ENCODE measurements at regions not wholly inside any gene's neighbourhood (a gene's known extent, or its start where the extent isn't known, plus 50 kb on each side); places are given as distances from the start of the nearest gene placed in this dataset.
"Not testable (repeated sequence)": the region's sequence is repeated elsewhere in the genome, so short reads cannot be mapped to it uniquely, and the experiment has no call there.

DNA sequence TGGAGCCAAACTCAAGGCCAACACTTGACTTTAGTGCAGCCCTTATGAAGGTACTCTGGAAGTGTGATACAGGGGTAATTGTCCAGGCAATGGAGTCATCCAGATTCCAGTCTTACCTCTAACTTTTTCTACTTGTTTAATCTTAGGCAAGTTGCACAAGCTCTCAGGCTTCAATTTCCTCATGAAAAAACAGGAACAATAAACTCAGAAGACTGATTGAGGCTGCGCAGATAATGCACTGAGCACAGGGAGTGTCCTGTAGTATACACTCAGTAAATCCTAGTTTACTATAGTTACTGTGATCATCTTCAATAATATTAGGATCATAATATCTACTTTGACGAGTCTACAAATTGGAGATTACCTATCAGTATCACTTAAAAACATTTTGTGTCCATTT, 127.5 kb upstream of the SMLR1 start:
- in situ Hi-C loops (cut with MboI; ENCODE audit: low sequenced_read_pairs) = loop anchor here (25.0 kb wide), 1 partner anchor 387 kb away; no protein-coding TSS in a partner anchor
- Histone ChIP-seq H3K4me3 (no peak overlapping the region), H3K27me3 (ENCODE audit: low read depth) (no peaks in the 10 kb centered on the region), H3K36me3 (replicated peaks) (no peaks in the 10 kb centered on the region), H3K4me1 (peaks cover 1% of the 10 kb centered on the region; the same call in 1 of the 2 replicates), H3K9me3 (no peaks in the 10 kb centered on the region)
- no peak for DNase-seq (ENCODE audit: low spot score in 2 of 2)

DNA sequence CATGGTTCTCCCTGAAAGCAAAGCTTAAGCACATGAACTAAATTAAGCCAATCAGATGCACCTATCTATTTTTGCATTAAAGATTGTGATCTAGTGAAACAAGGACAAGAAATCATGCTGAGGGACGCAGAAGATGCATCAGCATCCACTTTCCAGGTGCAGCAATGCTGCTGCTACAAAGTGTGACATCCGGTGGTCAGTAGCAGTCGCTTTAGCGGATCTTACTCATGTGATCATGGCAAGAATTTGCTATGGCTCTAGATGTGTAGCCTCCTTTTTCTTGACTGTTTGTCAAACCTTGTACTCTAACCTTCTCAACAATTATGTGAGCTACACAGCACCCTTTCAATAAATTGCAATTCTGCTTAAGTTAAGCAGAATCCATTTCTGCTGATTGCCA, 126.8 kb upstream of the SMLR1 start:
- H3K27me3 ChIP-seq (ENCODE audit: low read depth) = no peaks in the 10 kb centered on the region
- in situ Hi-C loops (cut with MboI; ENCODE audit: low sequenced_read_pairs) = loop anchor here (25.0 kb wide), 1 partner anchor 388 kb away; no protein-coding TSS in a partner anchor
- no peaks in the 10 kb centered on the region for H3K9me3 ChIP-seq
- DNase-seq (ENCODE audit: low spot score in 2 of 2) = no peak
- no peak overlapping the region for H3K4me3 ChIP-seq
- H3K36me3 ChIP-seq (replicated peaks) = no peaks in the 10 kb centered on the region
- no peaks in the 10 kb centered on the region for H3K4me1 ChIP-seq

DNA sequence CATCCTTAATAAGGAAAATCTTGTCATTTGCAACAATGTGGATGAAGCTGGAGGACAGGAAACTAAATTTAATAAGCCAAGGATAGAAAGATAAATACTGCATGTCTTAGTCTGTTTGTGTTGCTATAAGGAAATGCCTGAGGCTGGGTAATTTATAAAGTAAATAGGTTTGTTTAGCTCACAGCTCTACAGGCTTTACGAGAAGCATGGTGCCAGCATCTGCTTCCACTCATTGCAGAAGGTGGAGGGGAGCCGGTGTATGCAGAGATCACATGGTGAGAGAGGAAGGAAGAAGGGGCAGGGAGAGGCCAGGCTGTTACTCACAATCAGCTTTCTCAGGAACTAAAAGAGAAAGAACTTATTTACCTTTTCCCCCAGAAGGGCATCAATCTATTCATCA, 118.9 kb upstream of the SMLR1 start:
- DNase-seq (ENCODE audit: low spot score in 2 of 2) = no peak
- Histone ChIP-seq H3K9me3 (no peaks in the 10 kb centered on the region), H3K4me3 (no peak overlapping the region), H3K27me3 (ENCODE audit: low read depth) (no peaks in the 10 kb centered on the region), H3K36me3 (replicated peaks) (no peaks in the 10 kb centered on the region), H3K4me1 (no peaks in the 10 kb centered on the region)
- in situ Hi-C loops (cut with MboI; ENCODE audit: low sequenced_read_pairs) = loop anchor here (25.0 kb wide), 1 partner anchor 396 kb away; no protein-coding TSS in a partner anchor

DNA sequence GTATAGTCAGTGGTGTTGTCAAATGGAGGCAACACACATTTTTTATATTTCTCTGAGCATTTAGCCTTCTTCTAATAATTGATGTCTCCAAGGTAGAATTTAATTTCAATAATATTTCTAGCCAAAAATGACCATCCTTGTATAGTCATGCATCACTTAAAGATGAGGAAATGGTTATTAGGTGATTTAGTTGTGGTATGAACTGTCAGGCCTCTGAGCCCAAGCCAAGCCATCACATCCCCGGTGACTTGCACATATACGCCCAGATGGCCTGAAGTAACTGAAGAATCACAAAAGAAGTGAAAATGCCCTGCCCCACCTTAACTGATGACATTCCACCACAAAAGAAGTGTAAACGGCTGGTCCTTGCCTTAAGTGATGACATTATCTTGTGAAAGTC, 115.6 kb upstream of the SMLR1 start:
- not testable (repeated sequence) for DNase-seq (ENCODE audit: low spot score in 2 of 2); H3K9me3 ChIP-seq; H3K4me3 ChIP-seq; H3K4me1 ChIP-seq; H3K36me3 ChIP-seq (replicated peaks); H3K27me3 ChIP-seq (ENCODE audit: low read depth)
- in situ Hi-C loops (cut with MboI; ENCODE audit: low sequenced_read_pairs) = loop anchor here (25.0 kb wide), 1 partner anchor 399 kb away; no protein-coding TSS in a partner anchor

DNA sequence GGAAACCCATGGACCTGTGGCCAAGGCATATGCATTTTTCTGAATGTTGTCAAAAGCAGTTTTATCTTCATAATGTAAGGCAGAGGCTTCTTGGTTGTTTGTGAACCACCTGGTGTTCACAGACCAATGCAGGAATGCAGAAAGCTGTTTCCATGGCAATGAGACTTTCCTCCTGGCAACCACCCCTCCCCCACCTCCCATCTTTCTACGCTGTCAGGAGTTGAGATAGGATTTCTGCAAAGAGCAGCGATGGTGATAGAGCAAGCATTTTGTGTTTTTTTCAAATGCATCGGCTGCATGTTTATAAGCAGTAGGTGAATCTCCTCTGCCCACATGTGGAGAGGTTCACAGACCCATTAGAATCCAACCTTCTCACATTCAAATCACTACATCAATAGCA, 114.1 kb upstream of the SMLR1 start:
- in situ Hi-C loops (cut with MboI; ENCODE audit: low sequenced_read_pairs) = loop anchor here (25.0 kb wide), 1 partner anchor 401 kb away; no protein-coding TSS in a partner anchor
- Histone ChIP-seq H3K36me3 (replicated peaks) (no peaks in the 10 kb centered on the region), H3K9me3 (no peaks in the 10 kb centered on the region), H3K4me1 (no peaks in the 10 kb centered on the region), H3K4me3 (no peak overlapping the region), H3K27me3 (ENCODE audit: low read depth) (no peaks in the 10 kb centered on the region)
- DNase-seq (ENCODE audit: low spot score in 2 of 2) = no peak

DNA sequence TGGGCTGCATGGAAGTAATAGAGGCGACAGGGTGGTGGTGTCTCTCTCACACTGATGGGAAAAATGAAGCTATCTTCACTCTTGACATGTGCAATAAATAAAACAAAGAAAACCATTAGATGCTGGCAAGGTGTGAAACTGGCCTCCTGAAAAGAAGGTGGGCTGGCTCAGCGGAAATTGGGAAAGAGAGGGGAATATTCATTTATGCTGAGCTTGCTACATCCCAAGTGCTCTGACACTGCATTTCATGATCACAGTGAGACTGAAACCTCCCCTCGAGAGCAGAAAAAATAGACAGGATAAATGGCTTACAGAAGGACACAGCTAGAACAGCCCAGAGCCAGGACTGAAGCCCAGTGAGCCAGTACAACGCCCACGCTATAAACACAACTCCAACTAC, 112.1 kb upstream of the SMLR1 start:
- no peak for DNase-seq (ENCODE audit: low spot score in 2 of 2)
- Histone ChIP-seq H3K27me3 (ENCODE audit: low read depth) (no peaks in the 10 kb centered on the region), H3K9me3 (no peaks in the 10 kb centered on the region), H3K4me1 (no peaks in the 10 kb centered on the region), H3K36me3 (replicated peaks) (no peaks in the 10 kb centered on the region), H3K4me3 (no peak overlapping the region)
- in situ Hi-C loops (cut with MboI; ENCODE audit: low sequenced_read_pairs) = loop anchor here (25.0 kb wide), 1 partner anchor 403 kb away; no protein-coding TSS in a partner anchor

DNA sequence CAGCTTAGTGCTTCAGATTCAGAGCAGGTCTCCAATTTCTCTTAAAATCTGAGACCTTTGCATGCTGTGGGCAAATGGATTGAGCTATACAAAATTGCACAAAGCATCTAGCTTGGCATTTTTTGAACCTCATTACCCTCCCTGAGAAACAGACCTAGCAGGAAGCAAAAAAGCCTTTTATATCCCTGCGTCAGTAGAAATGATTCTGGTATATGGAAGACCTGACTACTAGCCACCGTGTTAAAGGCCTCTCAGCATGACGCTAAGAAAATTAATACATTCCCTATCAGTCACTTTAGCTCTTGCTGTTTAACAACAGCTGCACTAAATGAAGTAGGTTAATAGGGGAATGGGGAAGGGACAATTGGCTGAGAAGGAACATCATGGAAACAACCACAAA, 110.7 kb upstream of the SMLR1 start:
- H3K36me3 ChIP-seq (replicated peaks) = no peaks in the 10 kb centered on the region
- H3K27me3 ChIP-seq (ENCODE audit: low read depth) = no peaks in the 10 kb centered on the region
- in situ Hi-C loops (cut with MboI; ENCODE audit: low sequenced_read_pairs) = loop anchor here (25.0 kb wide), 1 partner anchor 404 kb away; no protein-coding TSS in a partner anchor
- no peaks in the 10 kb centered on the region for H3K9me3 ChIP-seq
- no peaks in the 10 kb centered on the region for H3K4me1 ChIP-seq
- DNase-seq (ENCODE audit: low spot score in 2 of 2) = no peak
- no peak overlapping the region for H3K4me3 ChIP-seq

DNA sequence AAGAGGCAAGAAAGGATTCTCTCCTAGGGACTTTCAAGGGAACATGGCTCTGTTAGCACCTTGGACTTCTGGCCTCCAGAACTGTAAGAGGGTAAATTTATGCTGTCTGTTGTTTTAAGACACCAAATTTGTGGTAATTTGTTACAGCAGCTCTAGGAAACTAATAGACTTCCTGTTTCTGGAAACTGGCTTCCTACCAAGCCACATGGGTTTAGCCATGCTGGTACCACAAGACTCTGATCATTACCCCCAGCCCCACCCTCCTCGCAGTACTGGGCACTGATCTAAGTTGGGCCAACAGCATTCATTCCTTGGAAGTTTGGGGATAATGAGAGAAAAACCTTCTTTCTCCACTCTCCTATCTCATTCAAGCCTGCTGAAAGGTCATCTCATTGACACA, 109.5 kb upstream of the SMLR1 start:
- Histone ChIP-seq H3K4me3 (no peak overlapping the region), H3K9me3 (no peaks in the 10 kb centered on the region), H3K4me1 (no peaks in the 10 kb centered on the region), H3K27me3 (ENCODE audit: low read depth) (no peaks in the 10 kb centered on the region), H3K36me3 (replicated peaks) (no peaks in the 10 kb centered on the region)
- no peak for DNase-seq (ENCODE audit: low spot score in 2 of 2)
- in situ Hi-C loops (cut with MboI; ENCODE audit: low sequenced_read_pairs) = loop anchor here (25.0 kb wide), 1 partner anchor 405 kb away; no protein-coding TSS in a partner anchor

DNA sequence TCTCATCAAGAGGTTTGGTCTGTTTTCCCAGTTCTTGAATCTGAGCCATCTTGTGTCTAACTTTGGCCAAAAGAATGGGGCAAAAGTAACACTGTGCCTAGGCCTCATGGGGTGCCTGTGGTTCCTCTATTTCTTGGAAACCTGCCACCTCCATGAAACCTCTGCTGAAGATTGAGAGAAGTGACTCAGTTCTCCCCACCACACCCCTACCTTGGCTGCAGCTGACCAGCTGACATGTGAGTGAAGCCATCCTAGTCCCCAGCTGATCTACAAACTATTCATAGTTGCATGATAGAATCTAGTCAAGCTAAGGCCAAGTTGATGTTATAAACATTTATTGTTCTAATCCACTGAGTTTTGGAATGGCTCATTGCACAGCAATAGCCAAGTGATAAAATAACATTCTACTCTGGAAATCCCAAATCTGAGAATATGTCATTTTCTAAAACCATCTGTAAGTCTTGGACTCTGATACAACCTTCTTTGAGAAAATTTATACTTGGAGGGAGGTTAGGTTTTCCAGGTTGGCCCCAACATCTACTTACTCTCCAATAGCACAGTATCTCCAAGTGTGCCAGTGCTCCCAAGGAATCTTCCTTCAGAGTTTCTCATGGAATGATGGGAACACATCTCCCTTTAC, 107.0 kb upstream of the SMLR1 start:
- in situ Hi-C loops (cut with MboI; ENCODE audit: low sequenced_read_pairs) = loop anchor here (25.0 kb wide), 1 partner anchor 408 kb away; no protein-coding TSS in a partner anchor
- Histone ChIP-seq H3K4me1 (no peaks in the 10 kb centered on the region), H3K27me3 (ENCODE audit: low read depth) (no peaks in the 10 kb centered on the region), H3K36me3 (replicated peaks) (no peaks in the 10 kb centered on the region), H3K9me3 (no peaks in the 10 kb centered on the region), H3K4me3 (no peak overlapping the region)
- DNase-seq (ENCODE audit: low spot score in 2 of 2) = no peak

DNA sequence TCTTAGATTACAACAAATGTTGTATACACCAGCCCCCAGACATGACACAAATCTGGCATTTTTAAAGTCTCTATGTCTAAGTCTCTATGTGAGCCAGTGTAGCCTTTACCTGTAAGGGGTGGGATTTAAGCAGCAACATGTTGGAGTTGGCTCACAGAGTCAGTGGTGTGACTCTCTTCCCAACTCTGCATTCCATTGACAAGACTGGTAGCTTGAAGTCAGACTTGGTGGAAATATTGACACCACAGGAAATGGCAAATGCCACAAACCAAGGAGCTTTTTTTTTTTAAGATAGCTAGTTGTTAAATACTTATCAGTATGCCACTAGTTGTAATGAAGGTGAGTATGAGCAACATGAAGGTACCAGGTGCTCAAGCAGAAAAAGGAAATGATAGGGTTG, 103.1 kb upstream of the SMLR1 start:
- Histone ChIP-seq H3K9me3 (peaks cover 3% of the 10 kb centered on the region; the same call in 1 of the 2 replicates), H3K4me3 (no peak overlapping the region), H3K27me3 (ENCODE audit: low read depth) (no peaks in the 10 kb centered on the region), H3K36me3 (replicated peaks) (no peaks in the 10 kb centered on the region), H3K4me1 (no peaks in the 10 kb centered on the region)
- in situ Hi-C loops (cut with MboI; ENCODE audit: low sequenced_read_pairs) = loop anchor here (25.0 kb wide), 1 partner anchor 412 kb away; no protein-coding TSS in a partner anchor
- no peak for DNase-seq (ENCODE audit: low spot score in 2 of 2)

DNA sequence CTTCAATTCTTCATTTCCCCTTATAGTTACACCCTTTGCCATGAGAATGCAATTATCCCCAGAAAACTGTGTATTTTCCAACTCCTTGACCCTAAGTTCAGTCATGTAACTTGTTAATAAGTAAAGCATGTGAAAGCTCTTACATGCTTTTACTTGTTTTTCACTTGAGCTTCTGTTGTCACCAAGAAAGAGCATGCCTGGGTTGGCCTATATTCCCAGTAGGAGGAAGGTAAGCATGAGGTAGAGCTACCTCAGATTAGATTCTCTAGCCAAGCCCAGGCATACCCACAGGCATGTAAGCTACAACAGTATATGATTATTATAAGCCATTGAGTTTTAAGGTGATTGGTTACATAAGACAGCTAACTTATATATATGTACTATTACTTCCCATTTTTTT, 101.7 kb upstream of the SMLR1 start:
- no peaks in the 10 kb centered on the region for H3K27me3 ChIP-seq (ENCODE audit: low read depth)
- DNase-seq (ENCODE audit: low spot score in 2 of 2) = no peak
- peaks cover 3% of the 10 kb centered on the region; the same call in 1 of the 2 replicates for H3K9me3 ChIP-seq
- H3K4me3 ChIP-seq = no peak overlapping the region
- no peaks in the 10 kb centered on the region for H3K36me3 ChIP-seq (replicated peaks)
- H3K4me1 ChIP-seq = no peaks in the 10 kb centered on the region
- in situ Hi-C loops (cut with MboI; ENCODE audit: low sequenced_read_pairs) = no loop called here

DNA sequence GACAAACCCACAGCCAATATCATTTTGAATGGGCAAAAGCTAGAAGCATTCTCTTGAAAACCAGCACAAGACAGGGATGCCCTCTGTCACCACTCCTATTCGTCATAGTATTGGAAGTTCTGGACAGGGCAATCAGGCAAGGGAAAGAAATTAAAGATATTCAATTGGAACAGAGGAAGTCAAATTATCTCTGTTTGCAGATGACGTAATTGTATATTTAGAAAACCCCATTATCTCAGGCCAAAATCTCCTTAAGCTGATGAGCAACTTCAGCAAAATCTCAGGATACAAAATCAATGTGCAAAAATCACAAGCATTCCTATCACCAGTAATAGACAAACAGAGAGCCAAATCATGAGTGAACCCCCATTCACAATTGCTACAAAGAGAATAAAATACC, 99.1 kb upstream of the SMLR1 start:
- H3K9me3 ChIP-seq; DNase-seq (ENCODE audit: low spot score in 2 of 2); H3K4me1 ChIP-seq; in situ Hi-C loops (cut with MboI; ENCODE audit: low sequenced_read_pairs); H3K36me3 ChIP-seq (replicated peaks); H3K4me3 ChIP-seq; H3K27me3 ChIP-seq (ENCODE audit: low read depth): not testable (repeated sequence)

DNA sequence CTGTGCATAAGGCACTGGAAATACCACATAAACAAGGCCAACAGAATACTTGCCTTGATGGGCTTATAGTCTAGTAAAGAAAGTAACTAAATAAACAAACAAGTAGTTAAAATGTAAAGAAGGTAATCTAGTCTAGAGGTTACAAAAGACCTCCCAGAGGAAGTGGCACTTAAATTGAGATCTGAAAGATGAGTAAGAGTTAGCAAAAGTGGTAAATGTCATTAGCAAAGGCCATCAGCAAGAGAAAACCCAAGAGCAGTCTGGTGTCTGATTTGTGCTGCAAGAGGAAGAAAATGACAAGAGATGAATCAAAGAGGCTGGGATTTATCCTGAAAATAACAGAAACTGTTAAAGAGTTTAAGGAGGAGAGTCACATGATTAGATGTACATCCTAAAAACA, 96.6 kb upstream of the SMLR1 start:
- Histone ChIP-seq H3K36me3 (replicated peaks) (no peaks in the 10 kb centered on the region), H3K4me3 (no peak overlapping the region)

DNA sequence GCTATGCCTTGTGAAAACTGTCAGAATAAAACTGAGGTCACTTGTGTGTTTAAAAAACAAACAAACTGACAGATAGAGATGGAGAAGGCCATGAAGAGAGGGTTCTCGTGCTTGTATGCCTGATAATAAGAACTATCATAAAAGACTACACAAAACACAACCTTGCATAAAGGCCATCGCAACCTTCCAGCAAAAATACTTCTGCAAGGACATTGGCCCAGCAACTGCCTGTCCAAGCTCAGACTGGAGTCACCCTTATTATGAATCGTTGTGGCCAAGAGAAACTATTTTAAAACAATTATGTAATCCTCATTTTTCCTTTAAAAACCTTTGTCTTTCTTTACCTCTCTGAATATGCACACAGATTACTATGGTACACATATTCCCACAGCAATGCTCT, 93.0 kb upstream of the SMLR1 start:
- no peak for DNase-seq (ENCODE audit: low spot score in 2 of 2)
- H3K27me3 ChIP-seq (ENCODE audit: low read depth) = no peaks in the 10 kb centered on the region
- in situ Hi-C loops (cut with MboI; ENCODE audit: low sequenced_read_pairs) = no loop called here
- H3K36me3 ChIP-seq (replicated peaks) = no peaks in the 10 kb centered on the region
- H3K9me3 ChIP-seq = no peaks in the 10 kb centered on the region
- no peaks in the 10 kb centered on the region for H3K4me1 ChIP-seq
- no peak overlapping the region for H3K4me3 ChIP-seq

More for the DNA sequence above, 96.6 kb upstream of the SMLR1 start:
- DNase-seq (ENCODE audit: low spot score in 2 of 2) = no peak
- Histone ChIP-seq H3K27me3 (ENCODE audit: low read depth) (no peaks in the 10 kb centered on the region), H3K9me3 (peaks cover 3% of the 10 kb centered on the region; the same call in 1 of the 2 replicates), H3K4me1 (no peaks in the 10 kb centered on the region)
- in situ Hi-C loops (cut with MboI; ENCODE audit: low sequenced_read_pairs) = no loop called here
